ENCODE measurements at regions not wholly inside any gene's neighbourhood (a gene's known extent, or its start where the extent isn't known, plus 50 kb on each side); places are given as distances from the start of the nearest gene placed in this dataset.

GRCh38 chr10:108500396-108500795, 1335.9 kb upstream of the SORCS1 start:
- no peak overlapping the region for H3K27ac ChIP-seq (ENCODE audit: insufficient read depth, low read length)
- no peak overlapping the region for H3K56ac ChIP-seq (ENCODE audit: extremely low read depth, insufficient read depth, low read length)
- no peak overlapping the region for H3K14ac ChIP-seq (replicated peaks; ENCODE audit: low read depth, low read length)
- no peak overlapping the region for H3K4me3 ChIP-seq (ENCODE audit: insufficient read depth, low read depth, low read length)
- no peak overlapping the region for H4K91ac ChIP-seq (ENCODE audit: insufficient read depth, low read depth, low read length)
- no peak overlapping the region for H3K4ac ChIP-seq (ENCODE audit: low read depth, low read length)
- DNase-seq (no peak), ATAC-seq (ENCODE audit: low read depth) (no peak)
- H3K18ac ChIP-seq (ENCODE audit: low read depth, low read length) = no peak overlapping the region
- no peaks in the 10 kb centered on the region for H4K20me1 ChIP-seq (ENCODE audit: insufficient read depth, low read length)
- H3K23ac ChIP-seq (ENCODE audit: low read depth, low read length) = no peak overlapping the region
- no peak overlapping the region for H2BK5ac ChIP-seq (ENCODE audit: low read depth, low read length, poor library complexity, severe bottlenecking)
- in situ Hi-C loops (cut with MboI; ENCODE audit: low sequenced_read_pairs) = no loop called here
- H3K36me3 ChIP-seq (ENCODE audit: control insufficient read depth, insufficient read depth, low read length) = no peaks in the 10 kb centered on the region
- H3K4me2 ChIP-seq (ENCODE audit: low read depth, low read length) = no peak overlapping the region
- peaks cover 1% of the 10 kb centered on the region; the same call in 1 of the 2 replicates for H3K9me3 ChIP-seq (ENCODE audit: control insufficient read depth, insufficient read depth, low read length)
- H2BK15ac ChIP-seq (ENCODE audit: low read depth, low read length) = no peak overlapping the region
- BruUV-seq (replicated peaks) = no TSS peak
- H3K9me1 ChIP-seq (ENCODE audit: insufficient read depth, low read length) = no peaks in the 10 kb centered on the region
- ChIA-PET POLR2A (ENCODE audit: unreplicated experiment) (no interaction called here), CTCF (no interaction called here)
- dilution Hi-C loops (cut with HindIII; ENCODE audit: low sequenced_read_pairs, unreplicated experiment) = no loop called here
- no peak overlapping the region for H2AK9ac ChIP-seq (replicated peaks; ENCODE audit: low read depth, low read length, poor library complexity)
- H2BK120ac ChIP-seq (ENCODE audit: low read depth, low read length) = no peak overlapping the region
- no peak overlapping the region for H2BK20ac ChIP-seq (ENCODE audit: low read depth, low read length)
- H2AFZ ChIP-seq (replicated peaks; ENCODE audit: low read length, poor library complexity) = no peak overlapping the region
- WGBS, 2 experiments (ENCODE audit: extremely low coverage in 2 of 2, insufficient read length in 1 of 2) = no CpG with 5 or more reads among the region's 3 CpGs
- no peak for TF ChIP-seq SMC3 (IDR thresholded peaks at IDR 0.05; ENCODE audit: low read depth, low read length)
- H2AK5ac ChIP-seq (ENCODE audit: low read depth, low read length) = no peak overlapping the region
- no peaks in the 10 kb centered on the region for H3K79me1 ChIP-seq (ENCODE audit: low read depth in 1 of 2, low read length in 2 of 2)
- no peak overlapping the region for H4K5ac ChIP-seq (ENCODE audit: low read depth, low read length)
- H3K9ac ChIP-seq (ENCODE audit: low read depth, low read length) = no peak overlapping the region
- H4K8ac ChIP-seq (ENCODE audit: low read depth in 2 of 2, low read length in 2 of 2) = no peak overlapping the region
- H3K27me3 ChIP-seq (ENCODE audit: control insufficient read depth, insufficient read depth, low read length) = no peaks in the 10 kb centered on the region
- intact Hi-C loops (cut with micrococcal nuclease) = no loop called here
- H3K4me1 ChIP-seq (ENCODE audit: control insufficient read depth, insufficient read depth, low read length) = no peaks in the 10 kb centered on the region

Measured in IMR-90 (cell line).